ENCODE measurements at regions not wholly inside any gene's neighbourhood (a gene's known extent, or its start where the extent isn't known, plus 50 kb on each side); places are given as distances from the start of the nearest gene placed in this dataset.

- H3K27me3 ChIP-seq (ENCODE audit: control insufficient read depth, insufficient read depth, low read length), result no peaks in the 10 kb centered on the region
- DNase-seq (ENCODE audit: low read depth, low spot score) (no peak), ATAC-seq (no peak)
- no peak overlapping the region for H3K27ac ChIP-seq (ENCODE audit: low read length)
- CTCF ChIA-PET, result no interaction called here
- no TSS peak for BruUV-seq (replicated peaks)
- no peak overlapping the region for H3K4me3 ChIP-seq (ENCODE audit: low read depth in 2 of 2, low read length in 2 of 2)
- intact Hi-C loops (cut with micrococcal nuclease; ENCODE audit: unreplicated experiment) (no loop called here), in situ Hi-C loops (cut with HindIII; ENCODE audit: low pct_unique_long_range_greater_than_20kb, low sequenced_read_pairs) (no loop called here)
- H3K36me3 ChIP-seq (ENCODE audit: control insufficient read depth, insufficient read depth, low read length), result no peaks in the 10 kb centered on the region
- H3K9me3 ChIP-seq (ENCODE audit: control insufficient read depth, insufficient read depth, low read depth, low read length), result no peaks in the 10 kb centered on the region
- POLR2A ChIA-PET, result no interaction called here
- no peaks in the 10 kb centered on the region for H3K4me1 ChIP-seq (ENCODE audit: control insufficient read depth, insufficient read depth, low read length)
- TF ChIP-seq REST (IDR thresholded peaks at IDR 0.05; ENCODE audit: insufficient read depth in 1 of 2, low read depth in 2 of 2, low read length in 1 of 2) (no peak), TCF7L2 (IDR thresholded peaks at IDR 0.05; ENCODE audit: low read depth, low read length) (no peak), SIN3A (IDR thresholded peaks at IDR 0.05; ENCODE audit: borderline replicate concordance, insufficient read depth, low read depth, low read length) (no peak), CTCF (IDR thresholded peaks at IDR 0.05) (no peak), POLR2AphosphoS5 (IDR thresholded peaks at IDR 0.05; ENCODE audit: low read depth, low read length) (no peak)
Observed at GRCh38 chr5:155530046-155530445, 516.5 kb downstream of the KIF4B start.

GRCh38 chr5:155532621-155533311 is 519.2 kb downstream of the KIF4B start:
- intact Hi-C loops (cut with micrococcal nuclease; ENCODE audit: unreplicated experiment), result no loop called here
- POLR2A ChIA-PET, result no interaction called here
- Histone ChIP-seq H3K27me3 (ENCODE audit: control insufficient read depth, insufficient read depth, low read length) (no peaks in the 10 kb centered on the region), H3K27ac (ENCODE audit: low read length) (no peak overlapping the region), H3K4me3 (ENCODE audit: low read depth in 2 of 2, low read length in 2 of 2) (no peak overlapping the region), H3K9me3 (ENCODE audit: control insufficient read depth, insufficient read depth, low read depth, low read length) (no peaks in the 10 kb centered on the region), H3K4me1 (ENCODE audit: control insufficient read depth, insufficient read depth, low read length) (no peaks in the 10 kb centered on the region), H3K36me3 (ENCODE audit: control insufficient read depth, insufficient read depth, low read length) (no peaks in the 10 kb centered on the region)
- CTCF ChIA-PET, result no interaction called here
- ATAC-seq, result no peak
- TF ChIP-seq REST (IDR thresholded peaks at IDR 0.05; ENCODE audit: insufficient read depth in 1 of 2, low read depth in 2 of 2, low read length in 1 of 2) (no peak), CTCF (IDR thresholded peaks at IDR 0.05) (no peak), TCF7L2 (IDR thresholded peaks at IDR 0.05; ENCODE audit: low read depth, low read length) (no peak), SIN3A (IDR thresholded peaks at IDR 0.05; ENCODE audit: borderline replicate concordance, insufficient read depth, low read depth, low read length) (no peak), POLR2AphosphoS5 (IDR thresholded peaks at IDR 0.05; ENCODE audit: low read depth, low read length) (no peak)
- no TSS peak for BruUV-seq (replicated peaks)
- no peak for DNase-seq (ENCODE audit: low read depth, low spot score)
- in situ Hi-C loops (cut with HindIII; ENCODE audit: low pct_unique_long_range_greater_than_20kb, low sequenced_read_pairs), result no loop called here
